ENCODE measurements at regions not wholly inside any gene's neighbourhood (a gene's known extent, or its start where the extent isn't known, plus 50 kb on each side); places are given as distances from the start of the nearest gene placed in this dataset.

DNA sequence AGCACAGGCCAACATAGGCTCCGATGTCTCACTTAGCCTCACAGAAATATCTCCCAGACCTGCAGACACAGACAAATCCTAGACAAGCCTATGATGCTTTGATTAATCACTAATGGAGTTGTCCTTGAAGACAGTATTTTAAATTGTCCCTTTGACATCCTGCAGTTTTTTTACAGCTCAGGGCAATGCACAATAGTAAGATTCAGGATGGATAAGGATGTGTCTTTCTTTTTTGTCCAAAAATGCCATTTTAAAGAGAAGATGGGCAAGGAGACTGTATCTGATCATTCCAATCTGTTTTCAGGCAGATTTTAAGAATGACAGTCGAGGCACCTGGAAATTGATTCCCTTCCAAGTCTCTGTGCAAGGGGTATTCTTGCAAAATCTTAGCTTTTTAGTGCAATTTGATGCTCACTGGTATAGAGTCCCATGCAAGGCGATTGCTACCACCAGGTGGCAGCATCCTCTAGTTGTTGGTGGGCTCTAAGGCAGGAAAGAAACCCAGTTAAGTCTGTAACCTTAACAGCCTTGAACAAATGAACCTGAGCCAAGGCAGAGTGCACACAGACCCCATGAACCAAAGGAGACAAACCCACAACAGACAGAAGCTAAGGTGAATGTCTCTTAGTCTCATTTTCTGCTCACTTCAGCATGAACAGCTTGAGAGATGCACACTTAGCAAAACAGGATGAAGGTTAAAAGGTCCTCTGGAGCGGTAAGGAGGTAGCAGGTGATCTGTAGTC lies 51.2 kb upstream of the MINAR1 start:
- H3K36me3 ChIP-seq (ENCODE audit: insufficient read depth), result no peaks in the 10 kb centered on the region
- H3K4me3 ChIP-seq (IDR thresholded peaks at IDR 0.05; ENCODE audit: insufficient read depth, low read depth, low read length), result no peak overlapping the region
- H3K27me3 ChIP-seq (ENCODE audit: insufficient read depth, low read depth), result no peaks in the 10 kb centered on the region
- no peak overlapping the region for H3K27ac ChIP-seq
- H2AFZ ChIP-seq (ENCODE audit: low read depth), result no peak overlapping the region
- H3K9ac ChIP-seq, result no peak overlapping the region
- no peaks in the 10 kb centered on the region for H3K4me1 ChIP-seq (ENCODE audit: low read depth, poor library complexity, severe bottlenecking)
- TF ChIP-seq, protein P1, sequence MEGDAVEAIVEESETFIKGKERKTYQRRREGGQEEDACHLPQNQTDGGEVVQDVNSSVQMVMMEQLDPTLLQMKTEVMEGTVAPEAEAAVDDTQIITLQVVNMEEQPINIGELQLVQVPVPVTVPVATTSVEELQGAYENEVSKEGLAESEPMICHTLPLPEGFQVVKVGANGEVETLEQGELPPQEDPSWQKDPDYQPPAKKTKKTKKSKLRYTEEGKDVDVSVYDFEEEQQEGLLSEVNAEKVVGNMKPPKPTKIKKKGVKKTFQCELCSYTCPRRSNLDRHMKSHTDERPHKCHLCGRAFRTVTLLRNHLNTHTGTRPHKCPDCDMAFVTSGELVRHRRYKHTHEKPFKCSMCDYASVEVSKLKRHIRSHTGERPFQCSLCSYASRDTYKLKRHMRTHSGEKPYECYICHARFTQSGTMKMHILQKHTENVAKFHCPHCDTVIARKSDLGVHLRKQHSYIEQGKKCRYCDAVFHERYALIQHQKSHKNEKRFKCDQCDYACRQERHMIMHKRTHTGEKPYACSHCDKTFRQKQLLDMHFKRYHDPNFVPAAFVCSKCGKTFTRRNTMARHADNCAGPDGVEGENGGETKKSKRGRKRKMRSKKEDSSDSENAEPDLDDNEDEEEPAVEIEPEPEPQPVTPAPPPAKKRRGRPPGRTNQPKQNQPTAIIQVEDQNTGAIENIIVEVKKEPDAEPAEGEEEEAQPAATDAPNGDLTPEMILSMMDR (conservative IDR thresholded peaks at IDR 0.05; ENCODE audit: low read depth, low read length), result peak; percentile 95
- H3K4me2 ChIP-seq, result no peak overlapping the region
- no peaks in the 10 kb centered on the region for H3K79me2 ChIP-seq (ENCODE audit: insufficient read depth, low read depth)
- H4K20me1 ChIP-seq (ENCODE audit: insufficient read depth), result no peaks in the 10 kb centered on the region

DNA sequence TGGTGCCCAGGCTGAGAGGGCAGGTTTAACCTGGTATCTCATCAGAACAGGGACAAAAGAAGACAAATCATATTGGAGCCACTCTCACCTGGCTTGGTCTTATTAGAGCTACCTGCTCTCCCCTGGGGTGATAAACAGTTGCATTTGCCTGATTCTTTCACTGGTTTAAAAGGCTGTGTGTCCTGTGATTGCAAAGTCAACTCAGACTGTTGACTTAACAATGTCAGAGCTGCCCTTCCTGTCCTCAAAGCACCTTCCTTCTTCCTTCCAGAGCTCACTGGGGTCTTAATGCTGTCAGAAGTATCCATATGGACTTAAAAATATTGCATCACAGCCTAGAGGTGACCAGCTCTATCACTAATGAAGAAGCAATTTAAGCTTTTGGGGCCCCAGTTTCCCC lies 50.5 kb upstream of the MINAR1 start:
- H2AFZ ChIP-seq (ENCODE audit: low read depth), result no peak overlapping the region
- no peak overlapping the region for H3K9ac ChIP-seq

More for the DNA sequence above, 50.5 kb upstream of the MINAR1 start:
- Histone ChIP-seq H3K4me2 (no peak overlapping the region), H3K36me3 (ENCODE audit: insufficient read depth) (no peaks in the 10 kb centered on the region), H3K27ac (no peak overlapping the region), H3K27me3 (ENCODE audit: insufficient read depth, low read depth) (no peaks in the 10 kb centered on the region), H3K4me1 (ENCODE audit: low read depth, poor library complexity, severe bottlenecking) (no peaks in the 10 kb centered on the region), H3K79me2 (ENCODE audit: insufficient read depth, low read depth) (no peaks in the 10 kb centered on the region), H4K20me1 (ENCODE audit: insufficient read depth) (no peaks in the 10 kb centered on the region), H3K4me3 (IDR thresholded peaks at IDR 0.05; ENCODE audit: insufficient read depth, low read depth, low read length) (no peak overlapping the region)
- TF ChIP-seq, protein P1 (conservative IDR thresholded peaks at IDR 0.05; ENCODE audit: low read depth, low read length), result no peak
